GM10248 (cell line): ENCODE measurements at regions not wholly inside any gene's neighbourhood (a gene's known extent, or its start where the extent isn't known, plus 50 kb on each side); places are given as distances from the start of the nearest gene placed in this dataset.
"Not testable (repeated sequence)": the region's sequence is repeated elsewhere in the genome, so short reads cannot be mapped to it uniquely, and the experiment has no call there.

Experiments
- CTCF ChIA-PET: fragments of 300-600 bp; sonication (Branson Sonifier 250); formaldehyde crosslinking; extraction: SDS; loops from one replicate; lab custom pipeline; 2021; ENCODE audit warnings: antibody characterized with exemption; lab: Yijun Ruan, JAX
- POLR2A ChIA-PET: fragments of 350-650 bp; sonication (Branson Sonifier 250); formaldehyde crosslinking; extraction: SDS; loops from one replicate; lab custom pipeline; 2020; ENCODE audit warnings: antibody characterized with exemption; lab: Yijun Ruan, JAX
- DNase-seq: peaks from one replicate; pipeline ENCODE4 v3.0.0; 2012; ENCODE audit errors: extremely low spot score
- TF ChIP-seq, protein P1 (sequence below): IDR thresholded peaks from 2 replicates; pipeline ENCODE4 v1.5.1; 2012; ENCODE audit warnings: mild to moderate bottlenecking, low read depth; ENCODE audit errors: extremely low read depth, missing control alignments, control extremely low read depth

- ChIA-PET CTCF (no interaction called here), POLR2A (no interaction called here)
- TF ChIP-seq, protein P1, sequence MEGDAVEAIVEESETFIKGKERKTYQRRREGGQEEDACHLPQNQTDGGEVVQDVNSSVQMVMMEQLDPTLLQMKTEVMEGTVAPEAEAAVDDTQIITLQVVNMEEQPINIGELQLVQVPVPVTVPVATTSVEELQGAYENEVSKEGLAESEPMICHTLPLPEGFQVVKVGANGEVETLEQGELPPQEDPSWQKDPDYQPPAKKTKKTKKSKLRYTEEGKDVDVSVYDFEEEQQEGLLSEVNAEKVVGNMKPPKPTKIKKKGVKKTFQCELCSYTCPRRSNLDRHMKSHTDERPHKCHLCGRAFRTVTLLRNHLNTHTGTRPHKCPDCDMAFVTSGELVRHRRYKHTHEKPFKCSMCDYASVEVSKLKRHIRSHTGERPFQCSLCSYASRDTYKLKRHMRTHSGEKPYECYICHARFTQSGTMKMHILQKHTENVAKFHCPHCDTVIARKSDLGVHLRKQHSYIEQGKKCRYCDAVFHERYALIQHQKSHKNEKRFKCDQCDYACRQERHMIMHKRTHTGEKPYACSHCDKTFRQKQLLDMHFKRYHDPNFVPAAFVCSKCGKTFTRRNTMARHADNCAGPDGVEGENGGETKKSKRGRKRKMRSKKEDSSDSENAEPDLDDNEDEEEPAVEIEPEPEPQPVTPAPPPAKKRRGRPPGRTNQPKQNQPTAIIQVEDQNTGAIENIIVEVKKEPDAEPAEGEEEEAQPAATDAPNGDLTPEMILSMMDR = no peak
- DNase-seq = no peak
These were observed 99.4 kb upstream of the RBMS1 start for GRCh38 chr2:160592993-160593392.

GRCh38 chr2:160596441-160596840, 102.8 kb upstream of the RBMS1 start:
- TF ChIP-seq, protein P1 = no peak
- no peak for DNase-seq
- ChIA-PET POLR2A (no interaction called here), CTCF (interaction anchor here (1.7 kb wide), 1 partner anchor 12 kb away, joined by 4 read pairs; no protein-coding TSS in a partner anchor)

DNA sequence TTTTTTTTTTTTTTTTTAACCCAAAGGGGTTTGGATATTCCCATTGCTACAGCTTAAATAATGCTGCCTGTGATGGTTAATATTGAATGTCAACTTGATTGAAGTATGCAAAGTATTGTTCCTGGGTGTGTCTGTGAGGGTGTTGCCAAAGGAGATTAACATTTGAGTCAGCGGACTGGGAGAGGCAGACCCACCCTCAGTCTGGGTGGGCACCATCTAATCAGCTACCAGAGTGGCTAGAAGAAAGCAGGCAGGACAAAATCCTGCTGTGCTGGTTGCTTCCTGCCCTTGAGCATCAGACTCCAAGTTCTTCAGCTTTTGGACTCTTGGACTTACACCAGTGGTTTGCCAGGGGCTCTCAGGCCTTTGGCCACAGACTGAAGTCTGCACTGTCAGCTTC, 106.8 kb upstream of the RBMS1 start:
- POLR2A ChIA-PET, DNase-seq: not testable (repeated sequence)
- CTCF ChIA-PET = interaction anchor here (1.1 to 1.4 kb wide), 2 partner anchors 20 kb away, joined by 3 read pairs; no protein-coding TSS in a partner anchor

DNA sequence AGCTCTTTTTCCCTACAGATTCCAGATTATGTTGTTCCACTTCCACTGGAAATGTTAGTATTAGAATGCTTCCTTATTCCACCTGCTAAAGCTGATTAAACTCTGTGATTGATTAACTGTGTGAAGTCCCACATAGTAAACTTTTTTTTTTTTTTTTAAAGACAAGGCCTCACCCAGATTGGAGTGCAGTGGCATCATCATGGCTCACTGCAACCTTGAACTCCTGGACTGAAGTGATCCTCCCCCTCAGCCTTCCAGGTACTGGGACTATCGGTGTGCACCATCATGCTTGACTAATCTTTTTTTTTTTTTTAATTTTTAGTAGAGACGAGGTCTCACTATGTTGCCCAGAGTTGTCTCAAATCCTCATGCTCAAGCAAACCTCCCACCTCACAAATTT, 108.5 kb upstream of the RBMS1 start:
- no peak for DNase-seq
- ChIA-PET CTCF (no interaction called here), POLR2A (no interaction called here)
- TF ChIP-seq, protein P1 = no peak

DNA sequence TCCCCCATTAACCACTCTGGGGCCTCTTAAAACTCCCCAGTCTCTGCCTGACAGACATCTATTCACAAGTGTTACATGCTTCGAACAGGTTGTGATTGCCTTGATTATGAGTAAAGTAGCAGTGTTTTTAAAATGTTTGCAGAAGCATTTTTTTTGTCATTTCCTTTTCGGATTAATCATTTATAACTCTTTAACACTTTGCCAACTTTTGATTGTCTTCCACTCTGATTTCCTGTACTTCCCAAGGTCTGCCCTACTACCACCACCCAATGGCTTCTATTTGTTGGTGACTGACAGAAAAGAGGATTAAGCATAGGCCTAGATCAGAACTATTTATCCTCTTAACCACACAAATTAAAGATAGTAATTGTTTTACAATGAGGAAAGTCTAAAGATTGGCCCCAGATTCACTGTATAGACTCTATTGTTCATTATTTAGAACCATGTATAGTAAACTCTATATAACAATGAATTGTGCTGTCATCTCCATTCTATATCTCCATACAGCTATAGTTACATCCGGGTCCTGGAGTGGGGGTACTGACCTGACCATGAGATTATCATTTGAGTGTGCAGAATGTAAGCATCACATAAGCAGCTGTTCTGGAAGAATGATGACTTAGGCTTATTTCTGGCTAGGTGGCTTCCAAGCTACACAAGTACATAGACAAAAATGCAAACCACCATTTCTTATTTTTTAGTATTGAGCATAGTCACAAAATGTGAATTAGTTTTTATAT, 110.3 kb upstream of the RBMS1 start:
- ChIA-PET POLR2A (no interaction called here), CTCF (no interaction called here)
- DNase-seq = no peak
- TF ChIP-seq, protein P1 = no peak

GRCh38 chr2:160606341-160606740, 112.7 kb upstream of the RBMS1 start:
- ChIA-PET POLR2A (no interaction called here), CTCF (no interaction called here)
- TF ChIP-seq, protein P1 = no peak
- DNase-seq = no peak

- ChIA-PET POLR2A (interaction anchor here (0.5 kb wide), 1 partner anchor 387 kb away, joined by 6 read pairs; no protein-coding TSS in a partner anchor), CTCF (interaction anchor here (1.6 kb wide), 1 partner anchor 12 kb away, joined by 4 read pairs; no protein-coding TSS in a partner anchor)
- no peak for DNase-seq
- TF ChIP-seq, protein P1 = no peak
These were observed 115.0 kb upstream of the RBMS1 start for GRCh38 chr2:160608599-160608998.
